NCI-H2029 (cell line): ENCODE measurements at regions not wholly inside any gene's neighbourhood (a gene's known extent, or its start where the extent isn't known, plus 50 kb on each side); places are given as distances from the start of the nearest gene placed in this dataset.

ENCODE experiments used
- DNase-seq: peaks from one replicate; lab custom pipeline; 2025; lab: John Stamatoyannopoulos, UW

GRCh38 chr5:167143716-167144115, 1147.7 kb upstream of the WWC1 start:
- no peak for DNase-seq

- no peak for DNase-seq
These were observed 1145.6 kb upstream of the WWC1 start for GRCh38 chr5:167145841-167146240.

DNA sequence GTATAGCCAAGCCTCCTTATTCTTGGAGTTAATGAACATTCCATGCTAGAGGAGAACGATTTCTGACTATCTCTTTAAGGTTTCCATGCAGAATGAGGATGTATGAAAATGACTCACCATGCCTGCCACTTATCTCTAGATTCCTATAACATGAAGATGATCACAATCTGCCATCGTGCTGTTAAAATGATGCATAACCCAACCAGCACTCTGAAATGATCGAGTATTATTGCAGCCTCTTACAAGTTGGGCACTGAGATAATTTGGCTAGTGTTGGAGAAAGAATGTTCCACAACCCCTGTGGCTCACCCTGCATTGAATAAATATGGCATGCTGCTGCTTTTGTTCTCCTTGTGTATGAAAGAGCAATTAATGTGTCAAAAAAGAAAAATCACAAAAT, 1143.6 kb upstream of the WWC1 start:
- DNase-seq, result no peak

DNA sequence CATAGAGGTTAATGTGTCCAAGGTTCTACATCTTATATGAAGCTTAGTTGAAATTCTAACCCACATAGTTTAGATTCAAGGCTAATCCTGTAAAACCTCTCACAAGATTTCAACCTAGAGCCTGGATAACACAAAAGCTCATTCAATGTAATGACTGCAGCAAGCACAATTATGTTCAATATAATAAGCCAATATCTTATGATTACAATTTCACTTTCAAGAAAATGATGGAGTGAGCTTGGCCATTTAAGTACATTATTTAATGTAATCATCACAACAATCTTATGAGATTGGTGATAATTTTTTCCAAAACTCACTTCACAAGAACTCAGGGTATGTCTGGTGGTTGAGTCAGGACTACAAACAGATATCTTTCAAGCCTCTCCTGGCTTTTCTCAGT, 1140.8 kb upstream of the WWC1 start:
- DNase-seq, result no peak

DNA sequence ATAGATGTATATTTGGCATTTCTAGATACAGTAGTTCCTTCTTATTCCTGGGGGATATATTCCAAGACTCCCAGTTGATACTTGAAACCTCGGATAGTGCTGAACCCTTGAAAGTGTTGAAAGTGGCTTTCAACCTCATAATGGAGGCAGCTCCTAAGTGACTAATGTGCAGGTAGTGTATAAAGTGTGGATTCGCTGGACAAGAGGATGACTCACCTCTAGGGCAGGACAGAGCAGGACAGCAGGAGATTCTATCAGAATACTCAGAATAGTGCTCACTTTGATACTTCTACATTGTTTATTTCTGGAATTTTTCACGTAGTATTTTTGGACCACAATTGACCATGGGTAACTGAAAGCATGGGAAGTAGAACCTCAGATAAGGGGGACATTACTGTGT, 1138.9 kb upstream of the WWC1 start:
- no peak for DNase-seq

DNA sequence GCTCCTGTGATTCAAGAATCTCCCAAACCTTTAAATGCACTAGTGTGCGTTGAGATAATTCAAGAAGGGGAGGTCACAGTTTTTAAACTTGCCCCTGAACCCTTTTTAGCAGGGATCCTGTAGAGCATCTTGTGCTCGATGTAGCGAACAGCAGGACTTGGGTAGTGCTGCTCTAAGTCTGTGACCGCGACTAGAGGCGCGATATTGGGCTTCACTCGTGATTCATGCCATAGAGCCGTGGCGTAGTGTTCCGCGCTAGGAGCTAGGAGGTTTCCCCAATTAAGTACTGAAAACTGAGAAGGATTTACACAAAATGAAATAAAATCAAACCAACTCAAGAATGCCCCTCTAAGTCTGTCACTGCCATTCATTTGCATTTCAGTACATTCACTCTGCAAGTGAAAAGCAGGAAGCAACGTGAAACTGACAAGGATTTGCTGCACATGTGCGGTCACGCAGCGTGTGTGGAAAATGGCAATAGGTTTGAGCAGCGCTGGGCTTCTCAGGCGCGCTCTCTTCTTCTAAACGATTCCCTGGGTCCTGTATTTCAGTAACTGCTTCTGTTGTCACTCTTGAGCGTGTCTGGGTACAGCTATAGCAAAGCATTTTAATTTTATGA, 1135.9 kb upstream of the WWC1 start:
- DNase-seq, result no peak

GRCh38 chr5:167156446-167156845, 1135.0 kb upstream of the WWC1 start:
- DNase-seq, result no peak

GRCh38 chr5:167158588-167158987, 1132.9 kb upstream of the WWC1 start:
- DNase-seq, result no peak

DNA sequence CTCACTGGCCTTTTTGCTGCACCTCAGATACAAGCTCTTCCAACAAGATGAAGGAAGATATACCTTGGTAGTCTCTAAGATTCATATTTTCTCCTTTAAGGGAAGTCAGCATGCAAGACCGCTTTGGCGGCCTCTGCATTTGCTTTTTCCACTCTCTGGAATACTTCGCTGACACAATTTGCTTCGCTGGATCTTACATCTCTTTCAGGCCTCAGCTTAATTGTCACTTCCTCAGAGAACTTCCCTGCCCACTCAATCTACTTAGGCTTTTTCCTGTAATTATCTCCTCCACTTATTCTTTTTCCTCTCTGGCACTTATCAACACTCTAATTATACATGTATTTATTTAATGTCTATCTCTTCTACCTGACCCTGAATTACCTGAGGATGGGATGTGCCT, 1131.1 kb upstream of the WWC1 start:
- no peak for DNase-seq

- DNase-seq, result no peak
These were observed 1124.7 kb upstream of the WWC1 start for GRCh38 chr5:167166696-167167095.

GRCh38 chr5:167167191-167167795, 1124.2 kb upstream of the WWC1 start:
- DNase-seq, result no peak

GRCh38 chr5:167168971-167169370, 1122.5 kb upstream of the WWC1 start:
- no peak for DNase-seq

DNA sequence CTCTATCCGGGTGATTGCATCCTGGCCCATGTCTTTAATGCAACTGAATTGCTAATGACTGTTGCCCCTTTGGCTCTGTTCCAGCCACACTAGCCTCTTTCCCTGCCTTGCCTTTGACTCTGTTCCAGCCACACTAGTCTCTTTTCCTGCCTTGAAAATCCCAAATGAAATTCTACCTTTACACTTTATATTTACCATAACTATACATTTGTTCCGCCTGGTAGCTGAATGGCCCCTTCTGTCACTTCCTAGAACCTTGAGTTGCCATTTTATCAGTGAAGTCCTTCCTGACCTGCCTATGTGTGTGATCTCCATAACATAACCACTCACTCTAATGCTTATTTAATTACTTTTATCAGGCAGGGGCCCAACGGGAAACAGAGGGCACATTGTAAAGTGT, 1120.4 kb upstream of the WWC1 start:
- DNase-seq, result no peak

DNA sequence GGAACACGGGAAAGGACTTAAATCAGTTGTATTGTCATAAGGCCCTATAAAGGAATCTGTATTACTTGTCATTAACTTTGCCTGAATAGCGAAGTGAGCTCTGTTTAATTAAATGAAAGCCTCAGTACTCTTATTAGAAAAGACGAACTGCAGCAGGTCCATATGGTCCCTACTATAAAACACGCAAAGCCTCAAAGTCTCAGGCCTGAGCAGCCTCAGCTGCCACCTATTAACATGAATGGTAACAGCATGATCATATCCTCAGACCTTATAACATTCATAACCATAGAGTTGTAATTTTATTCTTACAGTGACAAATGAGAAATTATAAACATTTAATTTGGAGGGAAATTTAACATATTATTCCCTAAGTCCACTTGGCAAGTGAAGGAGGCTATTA, 1113.7 kb upstream of the WWC1 start:
- no peak for DNase-seq

DNA sequence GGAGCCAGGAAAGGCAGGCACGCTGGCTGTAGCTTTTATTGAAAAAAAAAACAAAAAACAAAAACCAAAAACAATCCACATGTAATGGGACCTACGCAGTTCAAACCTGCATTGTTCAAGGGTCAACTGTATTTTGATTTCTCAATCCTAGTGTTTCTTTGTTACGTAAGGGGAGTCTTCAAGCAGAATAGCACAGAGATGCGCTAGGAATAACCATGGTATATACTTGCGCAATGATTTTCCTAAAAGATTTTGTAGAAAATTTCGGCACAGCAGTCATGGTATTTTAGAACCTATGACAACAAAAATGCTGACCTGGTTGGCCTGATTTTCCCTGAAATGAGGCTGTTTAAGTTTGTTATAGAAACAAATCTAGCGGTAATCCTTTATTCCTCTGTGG, 1110.5 kb upstream of the WWC1 start:
- no peak for DNase-seq

- DNase-seq, result no peak
These were observed 1085.6 kb upstream of the WWC1 start for GRCh38 chr5:167205881-167206280.

DNA sequence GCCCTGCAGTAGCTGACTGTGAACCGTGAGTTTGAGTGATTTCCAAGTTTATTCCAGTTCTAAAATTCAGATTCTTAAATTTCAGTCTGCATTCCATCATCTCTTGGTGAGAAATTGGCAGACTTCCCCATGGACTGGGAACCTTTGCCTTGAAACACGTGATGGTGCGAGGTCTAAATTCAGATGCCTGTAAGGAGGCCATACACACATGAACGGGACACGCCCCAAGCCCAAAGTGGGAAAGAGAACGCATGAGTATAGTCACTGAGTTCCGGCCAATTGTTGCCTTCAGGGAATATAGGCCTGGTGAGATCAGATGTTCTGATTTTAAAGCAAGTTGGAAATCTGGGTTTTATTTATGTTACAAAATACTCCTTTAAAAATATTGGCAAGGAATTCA, 1084.4 kb upstream of the WWC1 start:
- DNase-seq, result no peak

DNA sequence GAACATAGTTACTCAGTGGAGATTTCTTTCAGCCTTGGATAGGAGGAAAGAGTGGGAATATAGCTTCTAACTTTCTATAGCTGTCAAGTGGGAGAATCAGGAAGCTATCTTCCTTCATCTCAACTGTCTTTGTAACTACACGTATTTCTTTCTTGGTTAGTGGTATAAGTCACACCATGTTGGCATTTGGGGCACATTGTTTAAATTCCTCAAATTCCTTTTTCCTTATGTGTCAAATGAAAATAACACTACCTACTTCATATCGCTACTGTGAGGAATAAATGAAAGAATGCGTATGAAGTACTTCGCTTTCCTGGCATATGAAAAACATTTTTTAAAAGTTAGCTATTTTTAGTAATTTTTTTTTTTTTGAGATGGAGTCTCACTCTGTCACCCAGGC, 1082.5 kb upstream of the WWC1 start:
- DNase-seq, result no peak

DNA sequence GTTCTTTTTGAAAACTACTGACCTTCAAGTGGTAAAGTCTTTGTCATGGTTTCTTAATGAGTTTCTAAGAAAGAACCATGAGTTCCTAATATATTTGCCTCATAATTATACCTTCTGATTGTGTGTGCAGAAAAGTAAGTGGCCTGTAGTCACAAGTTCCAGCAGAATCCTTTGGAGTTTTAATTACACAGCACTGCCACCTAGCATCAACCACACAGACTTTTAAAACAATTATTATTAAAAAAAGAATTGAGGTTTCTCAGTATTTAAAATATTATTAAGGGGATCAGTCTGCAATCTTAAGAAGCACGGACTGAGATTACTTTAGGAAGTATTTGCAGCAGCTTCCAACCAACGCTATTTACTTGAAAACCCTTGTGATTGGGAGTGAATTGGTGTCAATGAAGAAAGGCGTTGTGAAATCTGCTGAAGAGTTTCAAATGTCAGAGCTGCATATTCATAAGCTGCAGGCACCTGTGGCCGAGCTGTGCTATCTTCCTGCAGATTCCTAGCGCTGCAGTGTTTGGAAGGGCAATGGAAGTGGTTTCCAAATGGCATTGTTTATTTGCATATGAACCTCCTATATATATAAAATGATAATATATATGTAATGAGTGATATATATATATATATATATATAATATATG, 1074.2 kb upstream of the WWC1 start:
- DNase-seq, result no peak

GRCh38 chr5:167219298-167219697, 1072.1 kb upstream of the WWC1 start:
- DNase-seq, result no peak

DNA sequence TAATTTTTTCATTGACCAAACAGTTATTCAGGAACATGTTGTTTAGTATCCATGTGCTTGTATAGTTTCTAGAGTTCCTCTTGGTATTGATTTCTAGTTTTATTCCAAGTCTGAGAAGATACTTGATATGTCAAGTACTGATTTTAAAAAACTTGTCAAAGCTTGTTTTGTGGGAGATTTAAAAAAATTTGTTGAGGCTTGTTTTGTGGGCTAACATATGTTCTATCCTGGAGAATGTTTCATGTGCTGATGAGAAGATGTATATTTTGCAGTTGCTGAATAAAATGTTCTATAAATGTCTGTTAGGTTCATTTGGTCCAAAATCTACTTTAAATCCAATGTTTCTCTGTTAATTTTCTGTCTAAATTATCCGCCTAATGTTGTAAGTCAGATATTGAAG, 1065.1 kb upstream of the WWC1 start:
- DNase-seq, result no peak

GRCh38 chr5:167228134-167228533, 1063.3 kb upstream of the WWC1 start:
- no peak for DNase-seq

GRCh38 chr5:167229751-167230150, 1061.7 kb upstream of the WWC1 start:
- no peak for DNase-seq

DNA sequence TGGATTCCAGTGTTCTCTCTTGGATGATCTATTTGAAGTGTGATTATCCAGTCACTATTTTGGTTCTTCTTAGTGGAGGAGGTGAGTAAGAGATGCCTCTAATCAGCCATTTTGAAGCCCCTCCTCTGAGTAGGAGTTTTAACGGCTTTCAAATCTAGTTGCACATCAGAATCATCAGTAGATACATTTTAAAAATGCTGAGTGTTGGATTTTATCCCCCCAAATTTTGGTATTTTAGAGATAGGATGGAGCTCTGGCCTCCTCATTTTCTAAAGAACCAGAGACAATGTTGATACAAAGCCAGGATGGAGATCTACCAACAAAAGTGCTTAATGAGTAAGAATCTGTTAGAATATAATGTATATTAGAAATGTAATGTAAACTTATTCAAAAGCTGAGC, 1061.0 kb upstream of the WWC1 start:
- no peak for DNase-seq
